Stimulated activated naive CD4-positive, alpha-beta T cell treated with Interleukin-2 at 50 U/mL for 16 hours (primary cell): ENCODE measurements at regions not wholly inside any gene's neighbourhood (a gene's known extent, or its start where the extent isn't known, plus 50 kb on each side); places are given as distances from the start of the nearest gene placed in this dataset.

Experiments
- DNase-seq: peaks from one replicate; lab custom pipeline; 2025; lab: John Stamatoyannopoulos, UW

GRCh38 chr5:158553962-158554336 is 545.8 kb downstream of the EBF1 start:
- no peak for DNase-seq

DNA sequence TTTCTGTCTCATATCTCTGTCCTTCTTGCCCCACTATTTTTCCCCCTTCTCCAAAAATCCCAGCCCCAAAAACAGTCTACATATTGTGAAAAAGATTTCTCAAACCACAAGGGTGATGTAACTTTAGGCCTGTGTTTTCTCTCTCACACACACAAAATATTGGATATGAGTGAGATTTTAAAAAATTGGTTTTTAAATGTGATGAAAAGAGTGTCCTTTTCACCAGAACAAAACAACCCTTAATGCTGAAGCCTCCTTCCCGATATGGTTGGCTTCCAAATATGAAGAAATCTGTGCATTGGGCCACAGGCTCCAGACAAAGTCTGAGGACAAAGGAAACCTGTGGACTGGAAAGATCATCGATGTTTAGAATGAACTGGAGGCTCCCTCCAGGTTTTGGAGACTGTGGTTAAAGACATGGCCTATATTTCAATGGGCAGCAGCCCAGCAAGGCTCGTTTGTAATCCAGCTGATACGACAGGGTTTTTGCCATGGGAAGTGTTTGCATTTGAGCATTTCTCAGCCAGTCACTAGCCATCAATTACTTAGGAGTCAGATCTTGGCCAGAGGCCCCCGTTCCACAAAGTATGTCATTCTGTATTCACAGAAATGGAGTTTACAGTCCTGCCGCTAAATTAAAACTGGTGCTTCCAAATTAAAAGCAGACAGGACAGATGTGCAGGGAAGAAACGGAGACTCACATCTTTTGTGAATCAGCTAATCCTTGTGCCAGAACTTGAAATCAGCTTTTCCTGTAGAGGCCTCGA is 546.3 kb downstream of the EBF1 start:
- no peak for DNase-seq

GRCh38 chr5:158552241-158552640 is 547.5 kb downstream of the EBF1 start:
- no peak for DNase-seq

DNA sequence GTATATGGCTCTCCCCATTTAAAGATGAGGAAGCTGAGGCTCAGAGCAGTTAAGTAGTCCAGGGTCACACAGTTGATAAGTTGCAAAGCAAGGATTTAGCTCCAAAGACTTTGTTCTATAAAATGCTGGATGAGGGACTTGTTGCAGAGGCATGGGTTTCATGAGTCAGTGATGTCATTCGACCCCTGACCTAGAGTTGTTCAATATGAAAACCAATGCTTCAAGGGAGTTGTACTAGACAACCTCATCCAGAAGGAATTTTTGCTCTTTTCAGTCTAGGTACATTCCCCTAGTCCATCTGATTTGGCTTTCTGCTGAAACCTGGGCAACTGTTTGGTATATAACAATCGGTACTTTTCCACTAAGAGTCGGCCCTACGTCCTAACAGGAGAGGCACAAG is 550.4 kb downstream of the EBF1 start:
- no peak for DNase-seq

GRCh38 chr5:158546748-158547147 is 553.0 kb downstream of the EBF1 start:
- DNase-seq = no peak

DNA sequence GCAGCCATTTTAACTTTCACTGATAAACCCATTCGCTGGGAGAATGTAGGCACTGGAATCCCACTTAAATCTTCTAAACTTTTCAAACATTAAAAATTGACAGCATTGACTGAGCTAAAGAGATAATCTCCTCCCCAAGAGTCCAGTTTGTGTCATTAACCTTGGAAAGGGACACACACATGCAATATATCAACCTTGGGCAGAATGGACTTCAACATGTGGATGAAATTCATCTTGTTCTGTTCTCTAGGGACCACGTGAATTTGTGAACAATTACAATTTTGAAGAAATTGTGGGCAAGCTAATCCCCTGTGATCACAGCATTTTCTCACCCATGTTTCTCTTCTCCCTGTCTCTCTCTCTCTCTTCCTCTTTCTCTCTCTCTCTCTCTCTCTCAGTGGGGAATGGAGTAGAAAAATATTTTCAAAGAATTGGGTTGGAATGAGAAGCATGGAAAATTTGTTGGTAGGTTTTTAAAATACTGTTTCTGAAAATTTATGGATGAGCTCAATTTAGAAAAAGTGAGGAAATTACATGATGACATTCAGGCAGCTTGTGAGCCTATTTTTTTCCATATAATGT is 553.7 kb downstream of the EBF1 start:
- no peak for DNase-seq

DNA sequence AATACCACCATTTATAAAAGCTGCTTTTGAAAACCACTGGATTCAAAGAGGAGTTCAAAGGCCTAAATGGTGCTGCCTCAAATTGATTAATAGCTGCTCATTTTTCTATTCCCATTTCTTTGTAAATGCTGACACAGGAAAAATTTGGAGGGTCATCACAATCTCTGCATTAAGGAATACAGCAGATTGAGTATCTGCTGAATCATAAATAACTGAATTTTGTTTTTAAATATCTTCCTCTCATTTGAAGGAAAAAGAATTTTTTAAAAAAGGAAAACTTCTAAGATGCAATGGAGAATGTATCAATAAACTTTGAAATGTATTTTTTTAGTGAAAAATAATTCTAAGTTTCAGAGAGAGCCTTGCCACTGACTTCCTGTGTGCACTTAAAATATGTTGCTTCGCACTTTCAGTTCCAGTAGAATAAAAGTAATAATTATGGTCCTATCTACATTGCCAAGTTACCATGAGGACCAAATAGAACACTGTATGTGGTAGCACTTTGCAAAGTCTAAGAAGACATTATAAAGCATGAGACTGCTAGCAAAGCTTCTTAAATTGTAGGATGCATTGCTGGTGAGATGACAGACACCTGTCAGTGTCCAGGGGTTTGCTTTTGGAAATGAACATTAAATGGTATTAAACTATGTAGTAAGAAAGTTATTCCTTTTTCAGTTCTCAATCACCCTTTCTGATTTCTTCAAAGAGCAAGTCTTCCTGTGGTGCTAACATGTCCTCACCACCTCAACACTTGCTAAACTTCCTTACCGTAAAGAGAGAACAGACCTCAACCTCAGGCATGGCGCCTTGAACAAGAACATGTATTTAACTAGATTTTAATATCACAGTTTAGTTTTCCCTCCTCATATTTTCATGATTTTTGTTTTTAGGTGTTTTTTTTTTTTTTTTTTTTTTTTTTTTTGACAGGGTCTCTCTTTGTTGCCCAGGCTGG is 555.1 kb downstream of the EBF1 start:
- no peak for DNase-seq

GRCh38 chr5:158543539-158544387 is 556.0 kb downstream of the EBF1 start:
- no peak for DNase-seq

- DNase-seq = no peak
These were observed 558.0 kb downstream of the EBF1 start for GRCh38 chr5:158541536-158542297.

DNA sequence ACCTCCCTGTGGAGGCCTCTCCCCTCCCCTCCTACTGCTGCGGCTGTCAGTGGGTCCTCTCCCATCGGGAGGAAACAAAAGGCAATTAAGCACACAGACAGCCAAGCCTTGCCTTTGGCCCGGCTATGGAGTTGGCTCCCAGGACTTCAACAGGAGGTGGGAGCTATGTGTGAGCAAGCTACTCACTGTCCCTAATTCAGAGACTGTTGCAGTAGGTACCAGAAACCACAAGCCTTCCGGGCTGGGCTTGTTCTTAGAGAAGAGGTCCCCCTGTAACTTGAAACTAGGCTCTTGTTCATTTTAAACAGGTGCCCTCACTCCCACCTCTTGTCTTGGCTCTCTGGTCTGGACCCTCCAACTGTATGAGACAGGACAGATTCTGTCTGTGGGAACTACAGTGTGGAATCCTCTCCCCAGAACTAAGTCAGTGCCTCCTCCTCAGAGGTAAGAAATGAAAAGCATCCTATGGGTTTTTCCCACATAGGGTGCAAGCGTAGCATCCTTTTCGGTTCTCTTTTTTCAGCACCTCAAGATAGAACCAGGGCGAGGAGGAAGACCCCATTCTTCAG is 561.1 kb downstream of the EBF1 start:
- DNase-seq = no peak

DNA sequence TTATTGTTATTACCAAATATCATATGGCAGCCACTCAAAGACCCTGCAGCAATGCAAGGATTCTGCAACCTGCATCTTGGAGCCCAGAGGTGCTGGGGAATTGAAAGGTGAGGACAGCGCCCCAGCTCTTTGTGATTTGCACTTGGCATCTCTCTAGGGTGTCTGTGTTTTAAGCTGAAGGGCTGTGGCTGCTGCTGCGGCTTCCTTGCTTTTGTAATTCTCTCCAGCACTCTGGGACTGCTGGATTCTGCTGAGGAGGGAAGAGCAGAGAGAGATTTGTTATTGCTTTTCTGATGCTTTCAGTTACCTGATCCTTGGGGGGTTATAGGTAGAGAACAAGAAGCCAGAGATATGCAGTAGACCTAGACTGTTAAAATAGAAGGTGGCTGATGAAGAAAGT is 562.4 kb downstream of the EBF1 start:
- no peak for DNase-seq

- no peak for DNase-seq
These were observed 565.5 kb downstream of the EBF1 start for GRCh38 chr5:158534203-158534602.

DNA sequence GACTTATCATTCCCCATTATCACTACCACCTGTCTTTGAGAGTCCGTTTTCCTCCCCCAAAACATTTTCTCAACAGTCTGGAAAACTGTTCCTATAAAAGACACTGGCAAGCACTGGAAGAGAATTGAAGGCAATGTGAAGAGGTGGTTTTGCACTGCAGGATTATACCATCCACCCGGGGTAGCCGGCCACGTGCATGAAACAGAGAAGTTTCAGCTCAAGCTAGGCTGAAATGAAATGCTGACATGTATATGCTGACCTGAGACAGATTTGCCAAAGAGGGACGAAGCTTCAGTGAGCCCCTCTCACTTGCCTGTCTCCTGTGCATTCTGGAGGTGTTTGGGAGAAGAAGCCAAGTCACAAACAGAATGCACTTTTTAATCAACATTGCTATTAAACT is 567.0 kb downstream of the EBF1 start:
- DNase-seq = no peak

DNA sequence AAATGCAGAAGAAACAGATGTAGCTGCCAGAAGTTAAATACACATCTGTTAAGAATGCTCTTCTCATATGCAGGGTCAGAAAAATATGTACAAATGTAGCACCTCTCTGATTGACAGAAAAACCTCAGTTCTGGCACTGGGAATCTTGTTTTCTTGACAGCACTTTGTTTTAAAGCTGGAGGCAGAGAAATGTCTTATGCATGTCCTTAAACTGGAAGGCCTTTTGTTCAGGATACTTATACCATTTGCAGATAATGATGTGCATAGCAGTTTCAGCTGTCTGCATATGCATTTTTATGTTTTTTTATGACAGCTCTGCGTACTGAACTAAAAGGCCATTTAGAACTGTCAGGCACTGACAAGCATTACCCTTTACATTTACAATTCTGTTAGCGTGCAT is 567.9 kb downstream of the EBF1 start:
- DNase-seq = no peak

DNA sequence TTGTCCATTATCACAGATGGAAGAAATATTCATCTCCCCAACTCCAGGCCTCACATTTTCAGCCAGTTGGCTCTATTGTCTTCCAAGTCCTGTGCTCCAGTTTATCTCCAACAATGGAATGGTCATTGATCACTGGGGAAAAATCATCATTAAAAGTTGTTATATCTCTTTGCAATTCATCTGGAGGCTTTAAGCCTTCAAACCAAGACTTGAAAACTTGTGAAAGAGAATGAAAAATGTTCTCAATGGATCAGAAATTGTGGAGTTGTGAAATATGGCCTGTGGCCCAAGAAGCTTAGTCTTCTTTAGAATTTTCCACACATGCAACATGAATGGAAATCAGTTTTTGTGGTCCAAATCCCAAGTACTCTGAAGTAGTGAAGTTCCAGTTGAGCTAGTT is 569.6 kb downstream of the EBF1 start:
- DNase-seq = no peak

GRCh38 chr5:158529454-158529853 is 570.3 kb downstream of the EBF1 start:
- DNase-seq = no peak

GRCh38 chr5:158525663-158526062 is 574.1 kb downstream of the EBF1 start:
- no peak for DNase-seq

DNA sequence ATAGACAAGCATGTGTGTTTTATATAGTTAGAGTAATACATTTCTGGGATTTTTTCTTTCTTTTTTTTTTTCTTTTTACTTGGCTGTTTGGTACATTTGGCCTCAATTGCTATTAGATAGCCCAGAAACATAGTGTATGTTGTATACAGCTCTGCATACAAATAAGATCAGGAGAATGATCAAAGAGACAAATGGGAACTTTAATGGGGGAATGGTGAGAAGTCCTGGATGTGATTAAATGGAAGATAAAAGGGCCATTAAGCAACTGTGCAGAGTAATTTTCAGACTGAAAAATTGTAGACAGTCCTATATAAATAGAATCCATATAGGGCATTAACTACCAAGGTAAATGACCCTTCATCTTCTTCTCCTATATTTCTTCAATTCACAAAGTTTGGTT is 575.6 kb downstream of the EBF1 start:
- DNase-seq = no peak

- DNase-seq = no peak
These were observed 576.9 kb downstream of the EBF1 start for GRCh38 chr5:158522776-158523175.

DNA sequence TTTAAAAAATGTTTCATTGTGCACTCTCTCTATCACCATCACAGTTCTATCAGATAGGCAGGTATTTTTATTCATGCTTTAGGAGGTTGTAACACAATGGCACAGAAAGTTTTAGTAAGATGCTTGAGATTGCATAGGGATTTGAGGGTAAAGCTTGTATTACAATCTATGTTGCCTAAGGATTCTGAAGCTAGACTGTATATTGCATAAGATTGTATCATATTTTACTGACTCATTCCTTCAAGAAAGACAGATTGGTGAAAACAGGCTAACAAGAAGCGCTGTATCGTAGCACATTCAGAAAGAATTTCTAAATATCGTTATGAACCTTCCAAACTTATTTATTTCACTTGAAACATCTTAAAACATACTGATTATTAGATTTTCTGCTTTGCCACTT is 577.7 kb downstream of the EBF1 start:
- DNase-seq = no peak
